Activated CD4-positive, CD25-positive, alpha-beta regulatory T cell (primary cell): ENCODE measurements at regions not wholly inside any gene's neighbourhood (a gene's known extent, or its start where the extent isn't known, plus 50 kb on each side); places are given as distances from the start of the nearest gene placed in this dataset.

Experiments
- DNase-seq, 4 experiments: peaks; one replicate each; lab custom pipeline; 2025; lab: John Stamatoyannopoulos, UW

DNA sequence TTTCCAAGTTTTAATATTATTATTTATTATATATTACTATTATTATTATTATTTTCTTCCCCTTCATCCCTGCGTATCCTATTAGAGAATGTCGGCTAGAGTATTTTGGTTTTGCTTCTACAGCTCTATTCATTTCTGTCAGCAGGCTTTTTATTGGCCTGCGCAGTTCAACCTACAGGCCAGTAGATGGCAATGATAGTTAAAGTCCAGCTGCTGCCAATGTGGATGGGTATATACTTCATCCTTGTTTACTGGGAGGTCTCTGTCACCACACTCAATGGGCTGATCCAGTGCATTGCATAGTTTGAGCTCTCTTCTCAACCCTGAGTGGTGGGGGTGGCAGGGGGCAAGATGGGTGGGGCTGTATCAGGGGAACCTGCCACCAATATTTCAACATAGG lies 799.8 kb downstream of the NSUN3 start:
- DNase-seq = no peak

- DNase-seq = no peak
Observed at GRCh38 chr3:94869059-94869547, 806.2 kb downstream of the NSUN3 start.

GRCh38 chr3:94873751-94874150 lies 810.9 kb downstream of the NSUN3 start:
- DNase-seq = no peak

GRCh38 chr3:94875149-94875548 lies 812.3 kb downstream of the NSUN3 start:
- DNase-seq = no peak

GRCh38 chr3:94887065-94887464 lies 824.2 kb downstream of the NSUN3 start:
- DNase-seq = no peak

- no peak for DNase-seq
Observed at GRCh38 chr3:94896994-94897393, 834.1 kb downstream of the NSUN3 start.

GRCh38 chr3:94904156-94904674 lies 841.4 kb downstream of the NSUN3 start:
- DNase-seq = no peak

GRCh38 chr3:94909726-94910125 lies 846.9 kb downstream of the NSUN3 start:
- DNase-seq = no peak

- DNase-seq = no peak
Observed at GRCh38 chr3:94912656-94913055, 849.8 kb downstream of the NSUN3 start.

- DNase-seq = no peak
Observed at GRCh38 chr3:94927175-94927574, 864.3 kb downstream of the NSUN3 start.

DNA sequence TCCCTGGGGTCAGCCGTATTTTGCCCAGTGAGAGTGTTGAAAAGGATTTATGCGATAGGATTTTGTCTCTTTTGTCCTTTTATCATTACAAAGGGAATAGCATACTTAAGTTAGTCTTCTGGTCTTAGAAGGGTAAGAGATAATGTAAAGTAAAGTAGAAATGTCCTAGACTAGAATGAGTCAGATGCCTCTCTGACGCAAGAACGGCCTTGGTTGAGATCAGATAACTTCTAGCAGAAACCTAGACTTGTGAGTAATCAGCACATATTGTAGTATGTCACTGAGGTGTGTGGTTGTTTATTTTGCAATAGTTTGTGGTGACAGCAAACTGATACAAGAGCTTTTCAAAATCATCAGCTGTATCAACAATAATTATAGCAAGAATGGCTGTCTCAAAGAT lies 866.1 kb downstream of the NSUN3 start:
- no peak for DNase-seq

- DNase-seq = no peak
Observed at GRCh38 chr3:94935738-94936580, 873.1 kb downstream of the NSUN3 start.

- DNase-seq = no peak
Observed at GRCh38 chr3:94937980-94938379, 875.1 kb downstream of the NSUN3 start.

GRCh38 chr3:94946683-94947082 lies 883.8 kb downstream of the NSUN3 start:
- no peak for DNase-seq

DNA sequence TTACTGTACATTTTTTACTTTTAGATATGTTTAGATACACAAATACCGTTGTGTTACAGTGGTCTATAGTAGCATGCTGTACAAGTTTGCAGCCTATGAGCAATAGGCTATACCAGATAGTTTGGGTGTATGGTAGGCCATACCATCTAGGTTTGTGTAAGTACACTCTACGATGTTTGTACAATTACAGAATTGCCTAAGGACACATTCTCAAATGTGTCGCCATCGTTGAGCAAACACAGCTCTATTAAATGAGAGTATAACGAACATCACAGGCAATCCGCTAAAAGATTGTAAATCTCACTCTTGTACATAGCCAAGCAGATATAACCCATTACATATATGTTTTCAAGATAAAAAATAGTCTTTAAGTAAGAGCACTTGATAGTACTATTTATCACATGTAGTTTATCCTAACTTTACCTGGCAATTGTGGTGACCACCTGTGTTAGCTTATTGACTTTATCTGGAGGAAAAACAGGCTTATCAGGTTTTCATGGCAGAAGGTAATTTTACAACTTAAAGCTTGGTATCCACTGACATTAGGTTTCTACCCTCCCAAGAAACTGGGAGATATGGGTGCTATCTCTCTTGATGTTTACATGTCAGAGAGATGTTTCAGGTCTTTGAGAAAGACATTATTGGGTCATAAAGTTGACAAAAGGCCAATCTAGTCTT lies 898.7 kb downstream of the NSUN3 start:
- DNase-seq = no peak

DNA sequence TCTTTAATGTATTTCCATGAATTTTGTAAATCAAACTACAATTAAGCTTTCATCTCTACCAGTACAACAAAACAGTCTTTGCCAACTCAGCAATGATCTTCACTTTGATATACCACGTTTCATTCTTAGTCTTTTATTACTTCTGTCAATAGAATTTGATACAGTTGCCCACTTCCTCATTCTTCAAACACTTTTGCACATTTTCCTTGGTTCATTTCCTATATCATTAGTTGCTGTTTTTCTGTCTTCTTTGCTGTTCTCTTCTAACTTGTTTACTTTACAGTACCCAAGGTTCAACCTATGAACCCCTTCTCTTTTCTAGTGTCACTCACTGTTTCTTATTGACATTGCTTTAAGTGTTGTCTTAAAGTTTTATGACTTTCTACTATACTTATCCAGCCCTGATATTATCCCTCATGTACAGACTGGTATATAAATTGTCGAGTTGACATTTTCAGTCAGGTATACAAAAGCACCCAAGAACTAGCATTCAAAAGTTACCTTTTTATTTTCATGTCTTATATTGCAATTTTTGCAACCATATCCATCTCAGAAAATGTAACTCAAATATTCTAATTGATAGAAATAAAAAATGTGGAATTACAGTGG lies 903.1 kb downstream of the NSUN3 start:
- DNase-seq = no peak

DNA sequence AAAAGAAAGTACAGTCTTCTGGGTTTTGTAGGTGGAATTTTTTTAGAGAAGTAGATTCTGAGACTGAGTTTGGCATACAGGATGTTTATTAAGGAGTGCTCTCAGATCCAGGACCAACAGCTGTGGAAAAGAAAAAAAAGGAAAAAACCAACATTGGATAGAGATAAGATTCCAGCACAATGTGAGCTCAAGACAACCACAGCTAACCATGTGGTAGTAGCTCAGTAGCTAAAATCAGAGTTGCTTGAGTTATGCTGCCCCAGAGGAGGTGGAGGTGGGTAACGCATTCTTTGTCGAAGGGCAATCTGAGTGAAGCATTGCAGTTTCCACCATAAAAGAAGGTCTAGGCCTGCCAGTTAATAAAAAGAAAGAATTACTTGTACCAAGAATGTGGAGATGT lies 904.3 kb downstream of the NSUN3 start:
- DNase-seq = no peak

DNA sequence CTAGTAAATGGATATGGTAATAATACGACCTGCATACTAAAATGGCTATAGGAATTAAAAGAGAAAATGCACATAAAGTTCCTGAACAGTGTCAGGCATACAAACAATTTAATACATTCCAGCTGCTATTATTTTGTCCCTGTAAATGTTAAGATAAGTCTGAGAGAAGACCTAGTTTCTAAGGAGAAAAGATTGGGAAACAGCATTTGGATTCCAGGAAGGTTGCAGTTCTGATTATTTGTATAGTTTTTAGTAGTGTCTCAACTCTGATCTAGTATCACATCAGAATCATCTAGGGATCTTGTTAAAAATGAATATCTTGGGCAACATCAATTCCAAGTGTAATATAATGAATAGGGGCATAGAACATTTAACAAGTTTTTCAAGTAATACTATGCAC lies 905.7 kb downstream of the NSUN3 start:
- no peak for DNase-seq

DNA sequence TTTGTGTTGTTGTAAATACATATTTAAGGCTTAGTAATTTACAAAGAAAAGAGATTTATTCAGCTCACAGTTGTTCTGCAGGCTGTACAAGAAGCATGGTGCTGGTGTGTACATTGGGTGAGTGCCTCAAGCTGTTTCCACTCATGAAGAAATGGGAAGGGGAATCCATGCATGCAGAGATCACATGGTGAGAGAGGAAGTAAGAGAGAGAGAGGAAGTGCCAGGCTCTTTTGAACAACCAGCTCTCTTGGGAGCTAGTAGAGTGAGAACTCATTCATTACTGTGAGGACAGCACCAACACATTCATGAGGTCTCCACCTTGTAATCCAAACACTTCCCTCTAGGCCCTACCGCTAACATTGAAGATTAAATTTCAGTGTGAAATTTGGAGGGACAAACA lies 909.2 kb downstream of the NSUN3 start:
- no peak for DNase-seq

DNA sequence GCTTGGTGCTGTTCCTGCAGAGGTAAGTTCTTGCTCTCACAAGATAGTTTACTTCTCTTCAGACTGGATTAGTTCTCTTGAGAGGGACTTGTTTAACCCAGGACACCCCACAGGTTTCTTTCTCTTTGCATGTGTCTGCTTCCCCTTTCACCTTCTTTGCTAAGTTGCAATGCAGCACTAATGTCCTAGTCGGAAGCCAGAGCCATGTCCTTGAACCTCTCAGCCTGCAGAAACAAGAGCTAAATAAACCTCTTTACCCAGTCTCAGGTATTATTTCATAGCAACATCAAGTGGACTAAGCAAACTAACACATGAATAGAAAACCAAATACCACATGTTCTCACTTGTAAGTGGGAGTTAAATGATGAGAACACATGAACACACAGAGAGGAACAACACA lies 915.2 kb downstream of the NSUN3 start:
- DNase-seq = no peak

DNA sequence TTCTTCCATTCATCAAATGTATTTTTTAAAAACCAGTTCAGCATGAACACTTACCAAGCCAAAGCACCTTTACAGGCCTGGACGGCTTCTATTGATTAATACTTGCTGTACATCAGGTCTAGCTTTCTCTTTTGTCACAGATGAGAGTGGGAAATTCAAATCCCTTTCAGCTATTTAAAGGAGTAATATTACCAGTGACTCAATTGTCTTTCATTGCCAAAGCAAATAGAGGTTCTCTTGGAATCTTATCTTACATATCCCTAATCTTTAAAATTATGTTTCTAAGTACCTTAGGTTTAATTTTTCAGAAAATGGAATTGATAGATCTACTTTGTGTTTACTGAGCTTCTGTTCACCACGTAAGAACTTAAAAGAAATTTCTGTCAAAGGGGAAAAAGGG lies 922.9 kb downstream of the NSUN3 start:
- no peak for DNase-seq

DNA sequence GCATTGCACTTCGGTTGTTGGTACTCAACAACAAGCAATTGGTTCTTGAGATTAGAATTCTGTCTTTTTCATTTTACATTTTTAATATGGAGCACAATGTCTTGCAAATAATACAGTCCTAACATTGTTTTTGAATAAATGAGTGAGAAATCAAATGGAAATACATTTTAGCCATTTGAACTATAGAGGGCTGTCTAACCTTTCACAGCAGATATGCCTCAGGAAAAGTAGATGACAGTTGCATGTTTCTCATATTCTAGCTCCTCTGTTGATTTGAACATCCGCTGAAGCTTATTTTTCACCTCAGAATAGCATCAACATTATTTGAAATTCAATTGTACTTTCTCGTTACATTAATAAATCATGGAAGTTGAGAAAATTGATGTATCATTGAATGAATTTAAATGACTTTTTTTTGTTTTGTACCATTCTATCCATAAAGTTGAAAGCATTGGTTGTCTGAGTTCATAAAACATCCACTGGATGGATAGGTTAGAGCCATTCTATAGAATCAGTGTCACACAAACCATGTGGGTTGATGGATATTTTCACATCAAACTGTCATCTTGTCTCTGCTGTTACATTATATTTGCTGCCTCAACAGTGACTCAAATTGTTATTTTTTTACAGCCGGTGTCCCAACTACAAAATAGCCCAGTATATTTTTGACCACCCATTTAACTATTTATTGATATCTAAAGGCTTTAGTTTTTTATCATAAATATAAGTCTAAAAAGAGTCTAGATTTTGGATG lies 928.3 kb downstream of the NSUN3 start:
- DNase-seq = no peak
